Esophagus squamous epithelium (tissue), 5 donors: ENCODE measurements at regions not wholly inside any gene's neighbourhood (a gene's known extent, or its start where the extent isn't known, plus 50 kb on each side); places are given as distances from the start of the nearest gene placed in this dataset.
"Not testable (repeated sequence)": the region's sequence is repeated elsewhere in the genome, so short reads cannot be mapped to it uniquely, and the experiment has no call there.

Experiments used
- DNase-seq: peaks from one replicate; lab custom pipeline; 2025; lab: John Stamatoyannopoulos, UW
- H3K27ac ChIP-seq, 4 donors: fragments of 200-600 bp; sonication (generic); one replicate each; pipeline ENCODE4 v1.5.1; 2016 to 2019; ENCODE audit warnings: mild to moderate bottlenecking in 1 of 4
- H3K27me3 ChIP-seq, 4 donors: fragments of 200-600 bp; sonication (generic); 1 replicate in 3 of 4; 2 replicates in 1 of 4; pipeline versions ENCODE4 v1.5.1 to v1.6.0; 2017 to 2021; ENCODE audit warnings: antibody characterized with exemption in 1 of 4
- H3K36me3 ChIP-seq, 3 donors: fragments of 200-600 bp; sonication (generic); one replicate each; pipeline ENCODE4 v1.5.1; 2016 to 2019
- H3K4me1 ChIP-seq, 3 donors: fragments of 200-600 bp; sonication (generic); one replicate each; pipeline ENCODE4 v1.5.1; 2017 to 2019
- H3K4me3 ChIP-seq, 4 donors: fragments of 200-600 bp; sonication (generic); 1 replicate in 3 of 4; 2 replicates in 1 of 4; pipeline ENCODE4 v1.5.1; 2016 to 2019; ENCODE audit warnings: mild to moderate bottlenecking in 2 of 4, moderate library complexity in 1 of 4
- H3K9me3 ChIP-seq, 3 donors: fragments of 200-600 bp; sonication (generic); one replicate each; pipeline ENCODE4 v1.5.1; 2016 to 2019
- POLR2A ChIP-seq, 4 donors: fragments of 450-650 bp; IDR thresholded peaks; one replicate each; pipeline ENCODE4 v1.6.1; 2017; ENCODE audit warnings: antibody characterized with exemption in 4 of 4, mild to moderate bottlenecking in 4 of 4, moderate library complexity in 3 of 4
- WGBS, 2 donors: methylation state at CpG; one replicate each; pipeline ENCODE4 v1.1.5; 2018; 5-methylcytosine and 5-hydroxymethylcytosine counted together
- intact Hi-C: fragments of 100-400 bp; cut with DNase I; formaldehyde crosslinking; loops from one replicate; pipeline ENCODE4 v1.15.0; 2022
- donor health status: DM: yes; HTN: yes; CAD: no.

DNA sequence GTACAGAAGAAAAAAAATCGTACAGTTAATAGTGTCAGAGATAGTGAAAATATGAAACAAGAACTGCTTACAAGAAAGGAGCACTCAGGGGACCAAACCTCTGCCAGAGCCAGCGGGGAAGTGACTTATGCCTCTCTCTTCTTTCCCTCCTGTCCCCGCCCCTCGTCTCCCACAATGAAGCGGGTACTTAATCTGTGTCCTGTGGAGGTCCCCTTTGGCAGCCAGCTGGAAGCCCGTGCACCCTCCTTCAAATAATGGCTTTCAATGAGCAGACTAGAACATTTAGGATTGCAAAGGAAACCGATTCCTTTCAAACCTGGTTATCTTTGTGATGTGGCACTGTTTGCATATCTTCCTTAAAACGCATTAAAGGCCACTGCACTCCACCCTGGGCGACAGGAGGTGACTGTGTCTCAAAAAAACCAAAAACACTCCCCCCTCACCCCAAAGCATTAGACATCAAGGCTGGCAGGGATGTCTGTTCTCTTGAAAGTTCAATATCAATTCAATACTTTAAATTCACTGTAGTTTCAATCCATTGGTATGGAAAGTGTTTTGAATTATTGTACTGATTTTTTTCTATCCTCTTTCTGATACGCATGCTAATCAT lies 51.7 kb downstream of the PPIAL4C start:
- WGBS, 2 donors: 49 to 60% methylated on average over 4 of the region's 10 CpGs
- H3K27me3 ChIP-seq, DNase-seq, H3K9me3 ChIP-seq, intact Hi-C loops, H3K4me3 ChIP-seq, H3K36me3 ChIP-seq: not testable (repeated sequence)
- Histone ChIP-seq H3K27ac (peak overlapping the region in 3 of 4 donors; percentile 90 to 95 (median 92)), H3K4me1 (peaks cover 0 to 11% (median 0%) of the 10 kb centered on the region in 3 donors)

DNA sequence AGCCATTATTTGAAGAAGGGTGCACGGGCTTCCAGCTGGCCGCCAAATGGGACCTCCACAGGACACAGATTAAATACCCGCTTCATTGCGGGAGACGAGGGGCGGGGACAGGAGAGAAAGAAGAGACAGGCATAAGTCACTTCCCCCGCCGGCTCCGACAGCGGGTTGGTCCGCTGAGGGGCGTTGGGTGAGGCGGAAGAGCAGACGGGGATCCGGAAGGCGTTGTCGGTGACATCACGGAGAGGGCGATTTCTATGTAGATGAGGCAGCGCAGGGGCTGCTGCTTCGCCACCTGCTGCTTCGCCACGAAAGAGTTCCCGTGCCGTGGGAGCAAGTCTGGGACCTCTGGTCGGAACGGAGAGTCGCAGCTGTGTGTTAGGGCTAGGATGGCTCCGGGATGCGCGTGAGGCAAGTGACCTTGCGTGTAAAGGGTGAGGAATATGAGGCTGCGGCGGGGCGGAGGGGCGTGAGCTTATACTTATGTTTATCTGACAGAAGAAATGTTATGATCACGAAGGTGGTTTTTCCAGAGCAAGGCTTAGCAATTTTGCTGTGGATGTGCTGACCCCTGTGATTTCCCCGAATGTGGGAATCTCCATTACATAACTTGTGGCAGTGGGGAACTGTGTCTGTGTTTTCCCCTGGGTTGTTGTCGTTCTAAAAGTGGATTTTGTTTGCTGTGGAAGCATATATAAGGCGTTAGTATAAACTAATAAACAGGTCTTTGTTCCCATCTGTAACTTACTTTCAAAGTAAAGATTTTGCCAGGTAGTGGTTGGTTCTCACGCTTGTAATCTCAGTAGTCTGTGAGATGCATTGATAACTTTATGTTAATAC lies 52.9 kb downstream of the PPIAL4C start:
- Histone ChIP-seq H3K4me3 (peak overlapping the region; percentile 36 to 68 (median 52)), H3K4me1 (peaks cover 0 to 11% (median 0%) of the 10 kb centered on the region in 3 donors), H3K27ac (peak overlapping the region; percentile 84 to 95 (median 91))
- H3K36me3 ChIP-seq, H3K9me3 ChIP-seq, H3K27me3 ChIP-seq, intact Hi-C loops: not testable (repeated sequence)
- peak in 2 of 4 donors; percentile 44 to 66 for TF ChIP-seq POLR2A (IDR thresholded peaks at IDR 0.05)
- peak; percentile 53 for DNase-seq
- WGBS, 2 donors: 0% methylated on average over 9 to 23 of the region's 41 CpGs

DNA sequence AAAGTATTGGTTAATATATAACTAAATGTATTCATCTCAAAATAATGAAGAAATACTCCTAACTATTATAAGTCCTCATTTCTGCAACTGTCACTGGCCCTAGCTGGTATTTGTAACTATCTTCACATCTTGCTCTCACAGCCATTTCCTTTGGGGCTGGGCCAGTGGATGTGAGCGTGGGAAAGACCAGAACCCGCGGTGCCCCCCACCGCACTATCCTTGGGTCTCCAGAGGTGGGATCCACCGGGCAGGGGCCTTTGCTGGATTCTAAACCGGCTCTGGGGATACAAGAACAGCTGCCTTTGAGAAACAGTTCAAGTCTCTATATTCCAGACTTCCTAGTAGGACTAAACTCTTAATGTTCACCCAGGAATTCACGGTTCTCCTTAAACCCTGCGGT lies 54.8 kb downstream of the PPIAL4C start:
- intact Hi-C loops, DNase-seq: not testable (repeated sequence)

DNA sequence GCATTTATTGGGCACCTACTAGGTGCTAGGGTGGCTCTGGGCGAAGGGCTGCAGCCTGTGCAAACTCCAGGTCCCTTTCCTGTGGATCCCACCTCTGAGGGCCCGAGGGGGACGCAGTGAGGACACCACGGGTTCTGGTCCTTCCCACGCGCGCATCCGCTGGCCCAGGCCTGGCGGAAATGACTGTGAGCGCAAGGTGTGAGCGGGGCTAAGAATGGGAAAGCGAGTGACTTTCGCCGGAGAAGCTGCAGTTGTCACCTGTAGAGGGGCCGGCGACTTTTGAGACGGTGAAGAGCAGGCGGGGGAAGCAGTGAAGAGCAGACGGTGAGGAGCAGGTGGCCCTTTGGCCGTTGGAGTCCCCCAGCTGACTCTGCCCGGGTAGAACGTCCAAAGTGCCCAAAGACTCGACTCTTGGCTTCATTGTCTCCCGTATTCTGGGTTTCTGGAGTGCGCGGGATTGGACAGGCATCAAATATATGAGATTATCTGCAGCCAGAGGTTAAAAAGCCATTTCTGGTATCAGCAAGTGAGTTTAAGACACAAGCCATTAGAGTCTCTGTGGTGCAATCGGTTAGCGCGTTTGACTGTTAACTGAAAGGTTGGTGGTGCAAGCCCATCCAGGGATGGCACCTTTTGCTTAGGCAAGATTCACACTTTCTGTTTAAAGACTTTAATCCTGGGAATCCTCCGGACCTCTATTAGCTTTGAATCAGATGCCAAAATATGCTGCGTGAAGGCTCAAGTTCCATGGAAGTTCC lies 55.4 kb downstream of the PPIAL4C start:
- H3K27ac ChIP-seq, H3K9me3 ChIP-seq, intact Hi-C loops, H3K36me3 ChIP-seq, DNase-seq, H3K4me1 ChIP-seq, H3K4me3 ChIP-seq, H3K27me3 ChIP-seq: not testable (repeated sequence)
- 83 to 92% methylated on average over 19 to 24 of the region's 31 CpGs for whole genome bisulfite sequencing, 2 donors

More for the DNA sequence above, 54.8 kb downstream of the PPIAL4C start:
- peaks cover 0 to 11% (median 0%) of the 10 kb centered on the region in 3 donors for H3K4me1 ChIP-seq
- H3K36me3 ChIP-seq, H3K27ac ChIP-seq, H3K4me3 ChIP-seq, H3K9me3 ChIP-seq, H3K27me3 ChIP-seq: not testable (repeated sequence)
- 89 to 90% methylated on average over 7 of the region's 8 CpGs for WGBS, 2 donors

DNA sequence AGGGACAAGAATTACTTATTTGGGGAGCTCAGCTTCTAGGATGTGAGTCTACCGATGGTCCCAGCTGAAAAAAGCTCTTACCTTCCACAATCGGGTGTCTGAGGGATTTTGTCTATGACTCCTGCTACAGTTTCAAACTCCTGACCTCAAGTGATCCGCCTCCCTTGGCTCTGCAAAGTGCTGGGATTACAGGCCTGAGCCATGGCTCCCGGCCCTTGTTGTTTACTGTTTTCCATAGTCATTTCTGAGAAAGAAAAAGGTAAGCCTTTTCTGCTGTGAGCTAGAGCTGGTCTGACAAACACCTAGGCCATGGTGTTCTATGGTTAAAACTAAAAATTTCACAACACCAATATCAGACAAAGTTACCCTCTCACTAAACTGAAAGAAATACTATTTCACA lies 57.5 kb downstream of the PPIAL4C start:
- H3K4me3 ChIP-seq, H3K36me3 ChIP-seq, intact Hi-C loops, H3K4me1 ChIP-seq, DNase-seq, H3K27me3 ChIP-seq, H3K9me3 ChIP-seq: not testable (repeated sequence)
- peak overlapping the region in 1 of 4 donors; percentile 21 for H3K27ac ChIP-seq
- WGBS, 2 donors: 50 to 68% methylated on average over 1 to 4 of the region's 4 CpGs

DNA sequence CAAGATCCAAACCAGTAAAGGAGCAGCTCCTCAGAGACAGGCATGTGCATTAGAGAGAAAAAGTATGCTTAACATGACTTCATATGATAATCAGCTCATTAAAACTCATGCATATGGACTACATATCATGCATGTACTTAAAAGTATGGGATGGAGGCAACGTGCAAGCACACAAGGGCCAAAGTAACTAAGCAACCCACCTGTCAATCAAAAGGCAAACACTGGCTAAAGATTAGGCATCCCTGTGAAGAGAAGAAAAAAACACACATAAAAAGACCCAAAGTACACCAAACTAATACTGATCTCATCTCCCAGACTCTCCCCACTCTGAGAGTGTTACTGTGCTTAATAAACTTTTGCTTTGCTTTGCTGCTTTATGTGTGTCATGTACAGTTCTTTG lies 61.2 kb downstream of the PPIAL4C start:
- intact Hi-C loops, H3K27ac ChIP-seq, H3K4me1 ChIP-seq, DNase-seq, H3K9me3 ChIP-seq, H3K36me3 ChIP-seq, H3K4me3 ChIP-seq, H3K27me3 ChIP-seq: not testable (repeated sequence)
- WGBS, 2 donors: 25 to 53% methylated on average over 1 of the region's 1 CpG

DNA sequence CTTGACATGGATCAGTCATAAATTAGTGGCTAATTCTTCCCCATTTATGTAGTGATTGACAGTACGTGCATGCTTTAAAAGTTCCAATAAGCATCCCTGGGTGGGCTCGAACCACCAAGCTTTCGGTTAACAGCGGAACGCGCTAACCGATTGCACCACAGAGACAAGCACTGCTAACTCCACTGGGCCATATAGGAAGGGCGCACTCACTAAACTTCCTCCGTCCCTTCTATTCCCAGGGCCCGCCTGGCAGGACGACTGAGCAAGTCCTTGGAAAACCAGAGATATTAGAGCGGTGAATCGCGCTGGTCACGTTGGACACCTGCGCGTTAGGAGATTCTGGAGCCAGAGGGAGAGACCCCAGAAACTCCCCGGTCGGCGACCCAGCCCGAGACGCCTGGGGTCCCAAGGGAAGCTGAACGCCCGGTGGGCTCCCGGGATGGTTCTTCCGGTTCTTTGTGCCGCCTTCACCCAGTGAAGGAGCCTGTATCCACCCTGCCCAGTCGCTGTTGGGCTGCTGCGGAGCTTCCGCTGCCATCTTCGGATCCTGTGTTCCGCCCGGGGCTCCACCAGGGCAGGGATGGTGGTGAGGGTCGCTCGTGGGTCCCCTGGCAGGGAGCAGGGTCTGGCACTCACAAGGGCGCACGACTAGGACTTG lies 62.8 kb downstream of the PPIAL4C start:
- Histone ChIP-seq H3K4me3 (peak overlapping the region; percentile 27 to 57 (median 44)), H3K27ac (peak overlapping the region in 2 of 4 donors; percentile 30 to 50)
- 17% methylated on average over 1 of the region's 37 CpGs; no CpG with 5 or more reads in 1 of the 2 donors for WGBS, 2 donors
- H3K9me3 ChIP-seq, H3K4me1 ChIP-seq, DNase-seq, H3K36me3 ChIP-seq, H3K27me3 ChIP-seq, intact Hi-C loops: not testable (repeated sequence)

DNA sequence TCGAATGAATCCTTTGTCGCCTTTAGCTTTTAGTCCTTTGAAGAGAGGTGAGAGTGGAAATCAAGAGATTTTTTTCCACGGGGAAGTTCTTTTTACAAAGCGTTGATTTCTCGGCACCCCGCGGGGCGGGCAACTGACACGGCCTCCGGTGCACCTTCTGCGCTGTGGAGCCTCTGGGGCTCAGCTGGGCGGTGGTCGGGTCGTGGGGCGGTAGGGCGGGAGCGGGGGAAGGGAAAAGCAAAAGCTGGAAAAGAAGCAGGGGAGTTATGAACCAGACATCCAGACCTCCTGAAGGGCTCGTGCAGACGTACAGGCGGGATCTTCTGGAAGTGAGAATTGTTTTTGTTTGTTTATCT lies 63.3 kb downstream of the PPIAL4C start:
- intact Hi-C loops, DNase-seq, H3K27me3 ChIP-seq, H3K36me3 ChIP-seq, H3K4me1 ChIP-seq, H3K9me3 ChIP-seq: not testable (repeated sequence)
- H3K27ac ChIP-seq: peak overlapping the region in 1 of 4 donors; percentile 50
- peak overlapping the region; percentile 27 to 57 (median 44) for H3K4me3 ChIP-seq
- WGBS, 2 donors: no CpG with 5 or more reads among the region's 20 CpGs

DNA sequence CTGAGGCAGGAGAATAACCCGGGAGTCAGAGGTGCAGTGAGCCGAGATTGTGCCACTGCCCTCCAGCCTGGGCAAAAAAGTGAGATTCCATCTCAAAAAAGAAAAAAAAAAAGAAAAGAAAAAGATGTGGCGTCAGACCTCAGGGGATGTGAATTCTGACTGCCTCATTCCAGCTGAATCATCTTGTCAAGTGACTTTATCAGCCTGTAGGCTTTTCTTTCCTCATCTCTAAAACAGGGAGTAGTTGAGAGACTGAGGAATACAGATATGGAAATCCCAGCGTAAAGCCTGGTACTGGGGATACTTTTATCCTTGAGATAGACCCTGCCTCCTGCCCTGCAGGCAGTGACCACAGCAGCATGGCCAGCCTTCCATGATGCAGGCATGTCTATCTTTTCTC lies 74.1 kb downstream of the PPIAL4C start:
- H3K4me1 ChIP-seq, intact Hi-C loops, DNase-seq, H3K36me3 ChIP-seq, H3K4me3 ChIP-seq, H3K9me3 ChIP-seq, H3K27ac ChIP-seq, H3K27me3 ChIP-seq: not testable (repeated sequence)
- 87% methylated on average over 4 of the region's 4 CpGs; no CpG with 5 or more reads in 1 of the 2 donors for WGBS, 2 donors

DNA sequence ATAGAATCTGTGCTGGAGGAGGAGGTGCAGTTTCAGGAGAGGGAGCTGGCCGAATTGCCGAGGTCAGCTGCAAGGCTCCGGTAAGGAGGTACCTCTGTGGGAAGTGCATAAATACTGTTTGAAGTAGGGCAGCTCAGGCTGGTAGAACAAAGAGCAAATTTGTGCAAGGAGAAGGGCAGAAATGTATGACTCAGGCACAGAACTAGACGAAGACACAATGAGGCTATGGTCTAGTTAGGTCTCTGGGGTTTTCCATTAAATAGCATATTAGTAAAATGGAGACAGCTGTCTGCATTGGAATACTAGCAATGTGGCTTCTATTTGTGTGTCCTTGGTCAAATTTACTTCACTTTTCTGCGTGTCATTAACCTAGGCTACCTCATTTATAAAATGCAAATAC lies 74.5 kb downstream of the PPIAL4C start:
- DNase-seq, H3K36me3 ChIP-seq, intact Hi-C loops, H3K4me3 ChIP-seq, H3K27ac ChIP-seq, H3K4me1 ChIP-seq, H3K9me3 ChIP-seq, H3K27me3 ChIP-seq: not testable (repeated sequence)
- WGBS, 2 donors: 42% methylated on average over 2 of the region's 5 CpGs; no CpG with 5 or more reads in 1 of the 2 donors

DNA sequence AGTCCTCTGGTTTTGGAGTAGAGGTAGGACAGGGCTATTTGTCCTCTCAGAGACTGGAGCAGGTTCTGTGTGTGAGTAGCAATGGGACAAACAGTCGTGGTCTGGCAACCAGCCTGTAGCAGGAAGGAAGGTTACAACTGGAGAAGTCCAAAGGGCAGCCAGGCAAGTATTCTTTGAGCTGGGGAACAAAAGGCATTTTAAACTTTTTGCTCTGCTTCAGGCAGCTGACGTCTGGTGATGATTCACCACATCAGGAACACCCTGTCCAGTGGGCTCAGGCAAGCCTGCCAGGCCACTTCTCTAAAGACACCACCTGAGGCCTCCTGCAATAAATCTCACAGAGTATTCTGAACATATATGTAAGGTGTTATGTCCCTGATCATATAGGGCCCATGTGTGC lies 81.0 kb downstream of the PPIAL4C start:
- intact Hi-C loops, H3K27ac ChIP-seq, H3K9me3 ChIP-seq, H3K4me3 ChIP-seq, H3K36me3 ChIP-seq, DNase-seq, H3K27me3 ChIP-seq, H3K4me1 ChIP-seq: not testable (repeated sequence)
- no CpG with 5 or more reads among the region's 2 CpGs for WGBS, 2 donors

DNA sequence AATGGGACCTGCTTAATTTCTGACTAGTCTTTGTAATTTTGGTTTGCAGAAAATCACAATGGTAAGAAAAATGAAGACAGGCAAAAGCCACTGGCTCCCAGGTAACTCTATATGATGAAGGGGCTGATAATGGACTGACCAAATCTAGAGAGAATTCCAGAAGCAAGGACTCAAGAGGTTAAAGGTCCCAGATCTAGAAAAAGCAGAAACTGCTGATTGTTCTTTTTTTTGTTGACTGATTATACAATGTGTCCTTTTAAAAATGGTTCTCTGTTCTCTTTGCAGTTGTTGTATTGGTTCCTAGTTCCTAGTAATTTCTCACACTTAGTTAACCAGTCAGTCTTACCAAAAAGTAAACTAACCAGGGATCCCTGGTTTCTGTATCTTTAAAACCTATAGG lies 81.4 kb downstream of the PPIAL4C start:
- intact Hi-C loops, H3K9me3 ChIP-seq, DNase-seq, H3K4me1 ChIP-seq, H3K36me3 ChIP-seq, H3K4me3 ChIP-seq, H3K27me3 ChIP-seq, H3K27ac ChIP-seq: not testable (repeated sequence)
